ENCODE measurements at regions not wholly inside any gene's neighbourhood (a gene's known extent, or its start where the extent isn't known, plus 50 kb on each side); places are given as distances from the start of the nearest gene placed in this dataset.

DNA sequence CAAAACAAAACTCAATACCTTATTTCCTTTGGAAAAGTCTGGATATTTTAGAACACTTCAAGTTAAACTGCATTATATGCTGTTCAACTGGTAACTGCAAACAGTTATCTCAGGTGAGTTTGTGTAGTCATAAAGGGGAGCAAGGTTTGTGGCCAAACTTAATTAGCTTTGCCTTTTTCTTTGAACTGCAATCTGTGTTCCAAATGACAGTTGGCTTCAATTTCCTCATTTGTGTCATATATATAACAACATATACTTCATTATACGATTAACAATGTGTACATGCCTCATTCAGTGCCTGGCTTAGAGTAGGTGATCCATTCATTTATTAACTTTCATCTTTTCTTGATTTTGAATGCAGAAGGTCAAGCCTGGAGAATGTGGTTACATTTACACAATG lies 55.8 kb downstream of the KCNE4 start:
- TF ChIP-seq POLR2AphosphoS5 (IDR thresholded peaks at IDR 0.05; ENCODE audit: low read depth, low read length) (no peak), RFX5 (IDR thresholded peaks at IDR 0.05; ENCODE audit: low read length) (no peak)

Data from SK-N-SH (cell line).